ENCODE measurements at regions not wholly inside any gene's neighbourhood (a gene's known extent, or its start where the extent isn't known, plus 50 kb on each side); places are given as distances from the start of the nearest gene placed in this dataset.

GRCh38 chr6:80886475-80886874 is 780.0 kb downstream of the BCKDHB start:
- no peak overlapping the region for H3K27ac Mint-ChIP-seq
- H3F3A ChIP-seq (replicated peaks; ENCODE audit: low read depth) = no peaks in the 10 kb centered on the region
- no peak for DNase-seq (ENCODE audit: low spot score)
- no peak overlapping the region for H2AFZ ChIP-seq
- H3K27me3 ChIP-seq (ENCODE audit: insufficient read depth) = no peaks in the 10 kb centered on the region
- no peaks in the 10 kb centered on the region for H3K36me3 Mint-ChIP-seq (ENCODE audit: low read depth)
- no peaks in the 10 kb centered on the region for H3K4me1 ChIP-seq (ENCODE audit: insufficient read depth)
- no peaks in the 10 kb centered on the region for H3K9me2 ChIP-seq (ENCODE audit: insufficient read depth)
- H3K4me1 Mint-ChIP-seq = no peaks in the 10 kb centered on the region
- no peak overlapping the region for H3K4me2 ChIP-seq
- H3K4me3 Mint-ChIP-seq = no peak overlapping the region
- no peak overlapping the region for H3K27ac ChIP-seq (ENCODE audit: low read depth)
- no peaks in the 10 kb centered on the region for H3K9me3 Mint-ChIP-seq
- H3K4me3 ChIP-seq = no peak overlapping the region
- no peaks in the 10 kb centered on the region for H3K27me3 Mint-ChIP-seq (ENCODE audit: insufficient read depth, low read depth, poor library complexity)
- H3K79me2 ChIP-seq (replicated peaks; ENCODE audit: insufficient read depth) = no peaks in the 10 kb centered on the region
- ATAC-seq = no peak
- no peaks in the 10 kb centered on the region for H4K20me1 ChIP-seq (replicated peaks; ENCODE audit: insufficient read depth)
- H3K36me3 ChIP-seq (ENCODE audit: insufficient read depth) = no peaks in the 10 kb centered on the region
- TF ChIP-seq NANOG (IDR thresholded peaks at IDR 0.05; ENCODE audit: borderline replicate concordance) = no peak
- no peak for TF ChIP-seq JUNB (IDR thresholded peaks at IDR 0.05; ENCODE audit: unreplicated experiment)

GRCh38 chr6:80872951-80873308 is 766.5 kb downstream of the BCKDHB start:
- Histone ChIP-seq H4K20me1 (replicated peaks; ENCODE audit: insufficient read depth) (no peaks in the 10 kb centered on the region), H3K36me3 (ENCODE audit: insufficient read depth) (no peaks in the 10 kb centered on the region), H3K27me3 (ENCODE audit: insufficient read depth) (no peaks in the 10 kb centered on the region), H3K27ac (ENCODE audit: low read depth) (no peak overlapping the region), H3K4me2 (no peak overlapping the region), H2AFZ (no peak overlapping the region), H3K9me2 (ENCODE audit: insufficient read depth) (0 out of 2 replicates have a peak, but pooled peaks cover 3% of the 10 kb centered on the region), H3K4me1 (ENCODE audit: insufficient read depth) (no peaks in the 10 kb centered on the region), H3K79me2 (replicated peaks; ENCODE audit: insufficient read depth) (no peaks in the 10 kb centered on the region), H3F3A (replicated peaks; ENCODE audit: low read depth) (no peaks in the 10 kb centered on the region), H3K4me3 (no peak overlapping the region)
- DNase-seq (ENCODE audit: low spot score) (no peak), ATAC-seq (no peak)
- H3K27ac Mint-ChIP-seq = no peak overlapping the region
- H3K4me1 Mint-ChIP-seq = no peaks in the 10 kb centered on the region
- H3K9me3 Mint-ChIP-seq = no peaks in the 10 kb centered on the region; the same call in 1 of the 3 replicates
- no peak overlapping the region for H3K4me3 Mint-ChIP-seq
- no peaks in the 10 kb centered on the region for H3K27me3 Mint-ChIP-seq (ENCODE audit: insufficient read depth, low read depth, poor library complexity)
- H3K36me3 Mint-ChIP-seq (ENCODE audit: low read depth) = no peaks in the 10 kb centered on the region; the same call in 2 of the 3 replicates
- TF ChIP-seq ZNF462 (CRISPR knock-in tag; IDR thresholded peaks at IDR 0.05) (no peak), JUNB (IDR thresholded peaks at IDR 0.05; ENCODE audit: unreplicated experiment) (no peak), EZH2phosphoT487 (IDR thresholded peaks at IDR 0.05; ENCODE audit: unreplicated experiment) (no peak), ZNF114 (CRISPR knock-in tag; IDR thresholded peaks at IDR 0.05) (no peak), REST (IDR thresholded peaks at IDR 0.05; ENCODE audit: unreplicated experiment) (no peak), ZNF331 (CRISPR knock-in tag; IDR thresholded peaks at IDR 0.05; ENCODE audit: low read depth) (no peak), NANOG (IDR thresholded peaks at IDR 0.05; ENCODE audit: borderline replicate concordance) (no peak), EZH2 (IDR thresholded peaks at IDR 0.05; ENCODE audit: low read depth, unreplicated experiment) (no peak), CTCF (conservative IDR thresholded peaks at IDR 0.05; ENCODE audit: low read depth in 2 of 2) (no peak), STAT1 (IDR thresholded peaks at IDR 0.05; ENCODE audit: unreplicated experiment) (no peak), CREB1 (CRISPR knock-in tag; IDR thresholded peaks at IDR 0.05; ENCODE audit: low read depth) (no peak), POLR2AphosphoS5 (IDR thresholded peaks at IDR 0.05; ENCODE audit: low read depth) (no peak)

All from GM23338 (cell line).